Esophagus (tissue), 2 donors: ENCODE measurements at regions not wholly inside any gene's neighbourhood (a gene's known extent, or its start where the extent isn't known, plus 50 kb on each side); places are given as distances from the start of the nearest gene placed in this dataset.
"Not testable (repeated sequence)": the region's sequence is repeated elsewhere in the genome, so short reads cannot be mapped to it uniquely, and the experiment has no call there.

Experiments used
- H3K27ac ChIP-seq, 2 donors: one replicate each; pipeline ENCODE4 v1.5.1; 2013; ENCODE audit warnings: low read depth in 2 of 2, mild to moderate bottlenecking in 2 of 2, inconsistent platforms in 1 of 2, low read length in 1 of 2, moderate library complexity in 1 of 2
- H3K27me3 ChIP-seq, 2 donors: one replicate each; pipeline ENCODE4 v1.6.1; 2013; ENCODE audit warnings: low read length in 2 of 2, control low read depth in 1 of 2, mild to moderate bottlenecking in 1 of 2; ENCODE audit not compliant: insufficient read depth in 2 of 2, control insufficient read depth in 1 of 2
- H3K36me3 ChIP-seq, 2 donors: one replicate each; pipeline ENCODE4 v1.6.1; 2013; ENCODE audit warnings: low read length in 1 of 2; ENCODE audit not compliant: control insufficient read depth in 2 of 2, insufficient read depth in 2 of 2
- H3K4me1 ChIP-seq, 2 donors: one replicate each; pipeline ENCODE4 v1.6.1; 2013; ENCODE audit warnings: low read length in 1 of 2; ENCODE audit not compliant: control insufficient read depth in 2 of 2, insufficient read depth in 2 of 2
- H3K4me3 ChIP-seq, 2 donors: one replicate each; pipeline ENCODE4 v1.5.1; 2013; ENCODE audit warnings: low read length in 2 of 2, mild to moderate bottlenecking in 2 of 2, low read depth in 1 of 2, moderate library complexity in 1 of 2
- H3K9me3 ChIP-seq, 2 donors: one replicate each; pipeline ENCODE4 v1.6.1; 2013; ENCODE audit warnings: mild to moderate bottlenecking in 2 of 2, low read depth in 1 of 2, low read length in 1 of 2, moderate library complexity in 1 of 2; ENCODE audit not compliant: control insufficient read depth in 2 of 2, insufficient read depth in 1 of 2
- WGBS, 2 donors: extraction: QIAGEN DNeasy Blood & Tissue Kit; methylation state at CpG; one replicate each; pipeline ENCODE4 v1.1.7; 2013; 5-methylcytosine and 5-hydroxymethylcytosine counted together
- donor health status: healthy with polysubstance abuse.
- donor health status: Bipolar disorder and iron deficiency.

DNA sequence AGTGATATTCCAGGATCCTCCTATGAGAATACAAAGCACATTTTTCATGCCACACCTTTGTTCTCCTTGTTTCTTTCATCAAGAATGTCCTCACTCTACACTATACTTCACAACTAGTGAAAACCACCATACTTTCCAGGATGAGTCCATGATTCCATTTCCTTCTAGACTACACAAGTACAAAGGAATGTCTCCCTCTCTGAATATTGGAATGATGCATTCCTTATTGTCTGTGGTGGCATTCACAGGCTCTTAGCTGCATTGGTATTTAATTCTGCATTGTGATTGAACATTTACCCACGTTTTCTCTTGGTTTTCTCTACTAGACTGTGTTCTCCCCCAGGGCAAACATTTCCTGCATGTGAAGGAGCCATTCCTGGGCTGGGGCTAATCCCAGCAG lies 217.5 kb downstream of the RAP2B start:
- Histone ChIP-seq H3K27me3 (no peaks in the 10 kb centered on the region), H3K9me3 (no peaks in the 10 kb centered on the region), H3K27ac (no peak overlapping the region), H3K4me1 (no peaks in the 10 kb centered on the region), H3K36me3 (no peaks in the 10 kb centered on the region), H3K4me3 (no peak overlapping the region)
- 38 to 46% methylated on average over 1 of the region's 1 CpG for WGBS, 2 donors

DNA sequence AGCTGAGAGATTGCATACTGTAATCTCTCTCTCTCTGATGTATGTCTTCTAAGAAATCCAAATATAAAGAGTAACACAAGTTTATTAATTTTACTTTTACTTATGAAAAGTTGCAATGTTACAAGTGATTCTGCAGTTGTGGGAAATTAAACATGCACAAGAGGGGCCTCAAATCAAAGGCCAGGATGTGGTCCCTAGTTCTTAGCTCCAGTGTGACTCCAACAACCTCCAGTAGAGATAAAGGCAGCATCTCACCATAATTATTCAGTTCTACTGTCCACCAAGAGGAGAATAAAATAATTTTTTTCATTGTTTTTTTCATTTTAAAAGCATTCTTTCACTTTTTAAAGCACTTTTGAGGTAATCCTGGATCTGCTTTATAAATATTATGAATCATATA lies 223.3 kb downstream of the RAP2B start:
- Histone ChIP-seq H3K4me1 (no peaks in the 10 kb centered on the region), H3K27ac (no peak overlapping the region), H3K27me3 (no peaks in the 10 kb centered on the region), H3K4me3 (no peak overlapping the region), H3K36me3 (no peaks in the 10 kb centered on the region), H3K9me3 (no peaks in the 10 kb centered on the region)

DNA sequence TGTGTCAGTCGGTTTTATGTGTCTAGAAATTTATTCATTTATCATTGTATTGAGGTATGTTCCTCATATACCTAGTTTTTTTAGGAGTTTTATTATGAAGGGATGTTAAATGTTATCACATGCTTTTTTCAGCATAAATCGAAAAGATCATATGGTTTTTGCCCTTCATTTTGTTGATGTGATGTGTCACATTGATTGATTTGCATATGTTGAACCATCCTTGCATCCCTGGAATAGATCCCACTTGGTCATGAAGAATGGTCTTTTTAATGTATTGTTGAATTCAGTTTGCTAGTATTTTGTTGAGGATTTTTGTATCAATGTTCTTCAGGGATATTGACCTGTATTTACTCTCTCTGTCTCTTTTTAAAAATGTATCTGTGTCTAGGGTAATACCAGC lies 230.3 kb downstream of the RAP2B start:
- no peak overlapping the region for H3K27ac ChIP-seq
- H3K4me3 ChIP-seq = no peak overlapping the region
- WGBS, 2 donors = 75 to 91% methylated on average over 2 of the region's 2 CpGs
- H3K36me3 ChIP-seq = no peaks in the 10 kb centered on the region
- no peaks in the 10 kb centered on the region for H3K27me3 ChIP-seq
- H3K4me1 ChIP-seq = no peaks in the 10 kb centered on the region
- no peaks in the 10 kb centered on the region for H3K9me3 ChIP-seq

- 86 to 92% methylated on average over 1 of the region's 1 CpG for WGBS, 2 donors
- Histone ChIP-seq H3K4me1 (no peaks in the 10 kb centered on the region), H3K36me3 (no peaks in the 10 kb centered on the region), H3K27me3 (no peaks in the 10 kb centered on the region), H3K27ac (no peak overlapping the region), H3K9me3 (no peaks in the 10 kb centered on the region), H3K4me3 (no peak overlapping the region)
Observed at GRCh38 chr3:153394017-153394416, 232.0 kb downstream of the RAP2B start.

GRCh38 chr3:153396581-153396980 lies 234.6 kb downstream of the RAP2B start:
- Histone ChIP-seq H3K9me3 (no peaks in the 10 kb centered on the region), H3K4me1 (no peaks in the 10 kb centered on the region), H3K27me3 (no peaks in the 10 kb centered on the region), H3K4me3 (no peak overlapping the region), H3K36me3 (no peaks in the 10 kb centered on the region), H3K27ac (no peak overlapping the region)
- WGBS, 2 donors = 83 to 90% methylated on average over 2 of the region's 2 CpGs

DNA sequence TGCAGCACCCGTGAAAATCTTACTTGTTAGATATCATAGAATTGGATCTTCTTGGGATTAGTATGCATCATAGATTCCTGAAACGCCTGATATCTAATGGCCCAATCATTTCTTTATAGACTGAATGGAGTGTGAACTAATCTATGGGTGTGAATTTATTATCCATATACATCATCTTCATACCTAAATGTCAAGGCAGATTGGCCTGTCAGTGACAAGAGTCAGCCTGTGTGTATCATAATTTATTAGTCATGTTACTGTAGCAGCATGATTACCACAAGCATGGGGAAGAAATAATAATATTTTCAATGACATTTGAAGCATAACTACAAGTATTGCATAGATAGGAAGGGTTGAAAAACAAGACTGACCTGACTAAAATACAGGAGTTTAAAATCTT lies 235.8 kb downstream of the RAP2B start:
- no peak overlapping the region for H3K27ac ChIP-seq
- no peaks in the 10 kb centered on the region for H3K4me1 ChIP-seq
- H3K4me3 ChIP-seq = no peak overlapping the region
- H3K27me3 ChIP-seq = no peaks in the 10 kb centered on the region
- no peaks in the 10 kb centered on the region for H3K36me3 ChIP-seq
- no peaks in the 10 kb centered on the region for H3K9me3 ChIP-seq
- 52 to 60% methylated on average over 2 of the region's 2 CpGs for WGBS, 2 donors

DNA sequence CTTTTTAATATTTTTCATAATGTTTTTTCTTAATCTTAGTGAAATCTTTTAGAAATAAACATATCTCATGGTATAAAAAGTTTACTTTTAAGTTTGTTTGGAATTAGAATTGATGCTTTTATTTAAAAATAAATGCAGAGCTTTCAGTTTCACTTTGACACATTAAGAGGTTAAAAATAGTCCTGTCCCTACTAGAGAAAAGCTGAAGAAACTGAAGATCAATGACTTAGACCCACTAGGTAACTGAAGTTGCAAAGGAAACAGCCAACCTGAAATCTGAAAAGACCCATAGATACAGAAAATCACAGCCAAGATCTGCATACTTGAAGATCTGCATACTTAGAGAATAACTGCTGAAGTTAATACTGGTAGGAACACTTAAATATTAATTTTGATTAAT lies 237.6 kb downstream of the RAP2B start:
- Histone ChIP-seq H3K36me3 (no peaks in the 10 kb centered on the region), H3K9me3 (no peaks in the 10 kb centered on the region), H3K4me3 (no peak overlapping the region), H3K4me1 (no peaks in the 10 kb centered on the region), H3K27me3 (no peaks in the 10 kb centered on the region), H3K27ac (no peak overlapping the region)

- Histone ChIP-seq H3K4me1 (no peaks in the 10 kb centered on the region), H3K27ac (peak overlapping the region in 1 of 2 donors; percentile 36), H3K27me3 (no peaks in the 10 kb centered on the region), H3K36me3 (no peaks in the 10 kb centered on the region), H3K4me3 (no peak overlapping the region), H3K9me3 (no peaks in the 10 kb centered on the region)
Observed at GRCh38 chr3:153400641-153401040, 238.6 kb downstream of the RAP2B start.

- no peaks in the 10 kb centered on the region for H3K4me1 ChIP-seq
- H3K27me3 ChIP-seq = no peaks in the 10 kb centered on the region
- WGBS, 2 donors = 46 to 76% methylated on average over 2 of the region's 2 CpGs
- no peaks in the 10 kb centered on the region for H3K36me3 ChIP-seq
- no peaks in the 10 kb centered on the region for H3K9me3 ChIP-seq
- H3K4me3 ChIP-seq = no peak overlapping the region
- H3K27ac ChIP-seq = no peak overlapping the region
Observed at GRCh38 chr3:153404157-153404556, 242.1 kb downstream of the RAP2B start.

GRCh38 chr3:153405320-153405719 lies 243.3 kb downstream of the RAP2B start:
- not testable (repeated sequence) for H3K36me3 ChIP-seq, H3K4me1 ChIP-seq, H3K4me3 ChIP-seq, H3K9me3 ChIP-seq, H3K27me3 ChIP-seq, H3K27ac ChIP-seq
- WGBS, 2 donors = 83 to 85% methylated on average over 4 of the region's 4 CpGs
